Heart right ventricle (tissue), 16 donors: ENCODE measurements at regions not wholly inside any gene's neighbourhood (a gene's known extent, or its start where the extent isn't known, plus 50 kb on each side); places are given as distances from the start of the nearest gene placed in this dataset.

Experiments
- ATAC-seq, 8 donors: fragments of 200-7000 bp; cut with Tn5 transposase; one replicate each; pipeline ENCODE4 v1.9.1; 2020; ENCODE audit warnings: mild to moderate bottlenecking in 8 of 8, moderate library complexity in 8 of 8, moderate number of reproducible peaks in 1 of 8
- DNase-seq, 2 donors: peaks; one replicate each; pipeline ENCODE4 v3.0.0-alpha.2; 2020
- H3K27ac ChIP-seq, 10 donors: fragments of 200-600 bp; sonication (generic) in 2 of 10; one replicate each; pipeline versions ENCODE4 v1.5.0 to v1.8.0; 2020 to 2022; ENCODE audit warnings: mild to moderate bottlenecking in 3 of 10
- H3K27me3 ChIP-seq, 7 donors: fragments of 200-600 bp; one replicate each; pipeline ENCODE4 v1.8.0; 2021 to 2022; ENCODE audit warnings: mild to moderate bottlenecking in 2 of 7
- H3K36me3 ChIP-seq, 9 donors: fragments of 200-600 bp; sonication (generic) in 1 of 9; one replicate each; pipeline versions ENCODE4 v1.5.0 to v1.8.0; 2020 to 2022; ENCODE audit warnings: mild to moderate bottlenecking in 2 of 9
- H3K4me1 ChIP-seq, 9 donors: fragments of 200-600 bp; sonication (generic) in 1 of 9; one replicate each; pipeline versions ENCODE4 v1.5.0 to v1.8.0; 2020 to 2022; ENCODE audit warnings: mild to moderate bottlenecking in 4 of 9
- H3K4me3 ChIP-seq, 10 donors: fragments of 200-600 bp; sonication (generic) in 2 of 10; one replicate each; pipeline versions ENCODE4 v1.5.0 to v1.8.0; 2020 to 2022; ENCODE audit warnings: mild to moderate bottlenecking in 7 of 10, moderate library complexity in 2 of 10
- H3K9me3 ChIP-seq, 11 donors: fragments of 200-600 bp in 10 of 11; sonication (generic) in 2 of 11; one replicate each; pipeline versions ENCODE4 v1.5.0 to v1.8.0; 2013 to 2022; ENCODE audit warnings: mild to moderate bottlenecking in 2 of 11, control low read depth in 1 of 11, moderate library complexity in 1 of 11
- WGBS, 2 donors: extraction: QIAGEN DNeasy Blood & Tissue Kit; methylation state at CpG; one replicate each; pipeline ENCODE4 v1.1.7; 2013; ENCODE audit warnings: inconsistent platforms in 1 of 2; 5-methylcytosine and 5-hydroxymethylcytosine counted together
- intact Hi-C, 10 donors: fragments of 100-400 bp; cut with DNase I; formaldehyde crosslinking; loops; one replicate each; pipeline versions ENCODE4 v1.11.1 to v1.14.2; 2022
- TF ChIP-seq, protein P1 (sequence below), 9 donors: fragments of 200-600 bp; sonication (generic) in 2 of 9; IDR thresholded peaks; one replicate each; pipeline versions ENCODE4 v1.5.0 to v1.8.0; 2021 to 2022; ENCODE audit warnings: antibody characterized with exemption in 9 of 9, mild to moderate bottlenecking in 5 of 9, moderate library complexity in 1 of 9
- donor health status: Arrhythmogenic right ventricular cardiomyopathy.
- donor health status: ischemic (EF 13 %, LVEDD 7.1; RV severe dilation, severe dysfunction).
- donor health status: healthy with polysubstance abuse.
- donor health status: DM: no; HTN: yes; CAD: no.
- donor health status: DM: no; HTN: no; CAD: no.
- donor health status: ischemic (EF 25% LVEDD 6.9; RV normal size, moderate dysfunction).
- donor health status: ischemic (EF 25% LVEDD 5.7; RV mildly dilated, moderate dysfunction).
- donor health status: healthy.
- donor health status: DM: yes; HTN: yes; CAD: no.
- donor health status: Ischemic cardiomyopathy.
- donor health status: ischemic (EF 35%, LVEDD 5.7; RV mildly dilated, moderate dysfunction).
- donor health status: nonischemic (EF 11% LVEDD 7.7; RV severe dilation, severe dysfunction).
- donor health status: DM: yes; HTN: yes; CAD: no.
- donor health status: PGD.
- donor health status: ischemic (EF 29% LVEDD 5.4; RV normal size, mild dysfunction).
- donor health status: nonischemic (EF 23%, LVEDD 6.1; RV moderate dilation, normal function).

DNA sequence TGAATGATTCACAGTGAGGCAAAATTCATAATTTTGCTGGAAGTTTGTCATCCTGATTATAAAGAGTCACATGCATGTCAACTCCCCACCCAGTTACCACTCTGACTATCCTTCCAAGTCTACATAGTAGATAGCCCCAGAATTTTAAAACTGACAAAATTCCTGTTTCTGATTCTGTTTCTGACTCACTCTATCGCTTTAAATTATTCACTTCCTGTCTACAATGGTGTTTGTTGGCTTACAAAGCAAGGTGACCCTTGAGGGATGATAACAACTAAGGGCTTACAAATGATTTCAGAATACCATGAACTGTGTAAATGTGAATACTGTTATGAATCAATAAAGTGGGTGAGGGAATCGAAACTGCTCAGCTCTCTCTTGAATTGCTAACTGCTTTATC is 98.7 kb upstream of the KL start:
- Histone ChIP-seq H3K27ac (no peak overlapping the region), H3K9me3 (peaks cover 0 to 15% (median 8%) of the 10 kb centered on the region in 11 donors), H3K36me3 (no peaks in the 10 kb centered on the region), H3K4me1 (no peaks in the 10 kb centered on the region), H3K27me3 (no peaks in the 10 kb centered on the region), H3K4me3 (no peak overlapping the region)
- WGBS, 2 donors = 74 to 81% methylated on average over 2 of the region's 2 CpGs
- no peak for ATAC-seq
- DNase-seq = no peak
- TF ChIP-seq, protein P1, sequence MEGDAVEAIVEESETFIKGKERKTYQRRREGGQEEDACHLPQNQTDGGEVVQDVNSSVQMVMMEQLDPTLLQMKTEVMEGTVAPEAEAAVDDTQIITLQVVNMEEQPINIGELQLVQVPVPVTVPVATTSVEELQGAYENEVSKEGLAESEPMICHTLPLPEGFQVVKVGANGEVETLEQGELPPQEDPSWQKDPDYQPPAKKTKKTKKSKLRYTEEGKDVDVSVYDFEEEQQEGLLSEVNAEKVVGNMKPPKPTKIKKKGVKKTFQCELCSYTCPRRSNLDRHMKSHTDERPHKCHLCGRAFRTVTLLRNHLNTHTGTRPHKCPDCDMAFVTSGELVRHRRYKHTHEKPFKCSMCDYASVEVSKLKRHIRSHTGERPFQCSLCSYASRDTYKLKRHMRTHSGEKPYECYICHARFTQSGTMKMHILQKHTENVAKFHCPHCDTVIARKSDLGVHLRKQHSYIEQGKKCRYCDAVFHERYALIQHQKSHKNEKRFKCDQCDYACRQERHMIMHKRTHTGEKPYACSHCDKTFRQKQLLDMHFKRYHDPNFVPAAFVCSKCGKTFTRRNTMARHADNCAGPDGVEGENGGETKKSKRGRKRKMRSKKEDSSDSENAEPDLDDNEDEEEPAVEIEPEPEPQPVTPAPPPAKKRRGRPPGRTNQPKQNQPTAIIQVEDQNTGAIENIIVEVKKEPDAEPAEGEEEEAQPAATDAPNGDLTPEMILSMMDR (IDR thresholded peaks at IDR 0.05) = no peak
- intact Hi-C loops = no loop called here

DNA sequence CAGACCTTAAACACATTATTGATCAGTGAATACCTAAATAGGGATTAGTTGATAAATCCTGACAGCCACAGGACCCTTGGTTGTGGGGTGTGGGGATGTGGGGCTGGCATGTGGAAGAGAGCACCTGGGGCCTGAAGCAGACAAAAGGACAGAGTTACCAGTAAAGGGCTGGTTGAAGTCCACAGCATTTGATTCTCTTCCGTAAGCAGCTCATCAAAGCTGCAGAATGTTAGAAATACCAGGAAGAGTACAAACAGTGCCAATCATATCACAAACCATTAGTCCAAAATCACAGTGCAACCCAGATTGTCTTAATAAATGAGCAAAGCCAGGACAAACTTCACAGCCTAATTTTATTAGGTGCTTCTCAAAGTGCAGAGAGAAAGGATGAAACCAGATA is 92.5 kb upstream of the KL start:
- Histone ChIP-seq H3K27me3 (no peaks in the 10 kb centered on the region), H3K36me3 (no peaks in the 10 kb centered on the region), H3K9me3 (peaks cover 0 to 11% (median 0%) of the 10 kb centered on the region in 11 donors), H3K4me3 (no peak overlapping the region), H3K4me1 (no peaks in the 10 kb centered on the region), H3K27ac (no peak overlapping the region)
- intact Hi-C loops = no loop called here
- 98 to 100% methylated on average over 1 of the region's 1 CpG for WGBS, 2 donors
- no peak for DNase-seq
- no peak for ATAC-seq
- TF ChIP-seq, protein P1 (IDR thresholded peaks at IDR 0.05) = no peak

DNA sequence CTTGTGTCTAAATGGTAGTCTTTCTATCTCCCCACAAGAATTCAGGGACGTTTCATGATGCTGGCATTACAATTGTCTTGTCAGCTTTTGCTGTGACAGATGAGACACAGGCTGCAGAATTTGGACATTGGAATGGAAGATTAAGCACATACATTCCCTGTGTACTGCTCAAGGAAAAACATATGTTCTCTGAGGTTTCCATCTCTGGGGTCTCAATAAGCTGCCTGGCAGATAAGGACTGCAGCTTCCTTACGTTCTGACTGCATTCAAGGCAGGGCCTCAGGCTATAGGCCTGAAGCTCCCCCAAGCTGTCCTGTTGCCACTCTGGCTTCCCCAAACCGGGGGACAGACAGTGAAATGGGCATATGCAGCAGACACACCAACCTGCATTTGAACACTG is 91.3 kb upstream of the KL start:
- TF ChIP-seq, protein P1 (IDR thresholded peaks at IDR 0.05) = no peak
- Histone ChIP-seq H3K27me3 (no peaks in the 10 kb centered on the region), H3K9me3 (peaks cover 0 to 23% (median 0%) of the 10 kb centered on the region in 11 donors), H3K27ac (no peak overlapping the region), H3K36me3 (no peaks in the 10 kb centered on the region), H3K4me1 (no peaks in the 10 kb centered on the region), H3K4me3 (no peak overlapping the region)
- WGBS, 2 donors = 49 to 61% methylated on average over 3 of the region's 3 CpGs
- ATAC-seq = no peak
- no peak for DNase-seq
- intact Hi-C loops = no loop called here

DNA sequence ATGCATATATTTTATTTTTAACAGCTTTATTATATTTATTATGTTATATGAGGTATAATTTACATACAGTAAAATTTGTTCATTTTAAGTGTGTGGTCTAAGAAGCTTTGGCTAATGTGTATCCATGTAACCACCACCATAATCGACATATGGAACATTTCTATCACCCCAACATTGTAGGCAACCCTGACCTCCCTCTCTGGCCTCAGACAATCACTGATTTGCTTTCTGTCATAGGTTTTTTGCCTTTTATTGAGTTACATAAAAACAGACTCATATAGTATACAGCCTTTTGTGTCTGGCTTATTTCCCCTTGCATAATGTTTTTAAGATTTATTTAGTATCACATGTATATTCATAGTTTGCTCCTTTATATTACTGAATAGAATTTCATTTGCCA is 90.7 kb upstream of the KL start:
- Histone ChIP-seq H3K36me3 (no peaks in the 10 kb centered on the region), H3K4me1 (no peaks in the 10 kb centered on the region), H3K27me3 (no peaks in the 10 kb centered on the region), H3K4me3 (no peak overlapping the region), H3K27ac (no peak overlapping the region), H3K9me3 (peaks cover 0 to 26% (median 0%) of the 10 kb centered on the region in 11 donors)
- DNase-seq (no peak), ATAC-seq (no peak)
- TF ChIP-seq, protein P1 (IDR thresholded peaks at IDR 0.05) = no peak
- WGBS, 2 donors = 55 to 100% methylated on average over 1 of the region's 1 CpG
- intact Hi-C loops = no loop called here
